Hepatic stellate cell (primary cell): ENCODE measurements at regions not wholly inside any gene's neighbourhood (a gene's known extent, or its start where the extent isn't known, plus 50 kb on each side); places are given as distances from the start of the nearest gene placed in this dataset.
"Not testable (repeated sequence)": the region's sequence is repeated elsewhere in the genome, so short reads cannot be mapped to it uniquely, and the experiment has no call there.

Experiments used
- DNase-seq: peaks from one replicate; pipeline ENCODE4 v3.0.0; 2011; ENCODE audit warnings: low spot score

GRCh38 chr15:49706805-49707204 is 86.0 kb downstream of the DTWD1 start:
- DNase-seq, result no peak

- no peak for DNase-seq
These were observed 86.8 kb downstream of the DTWD1 start for GRCh38 chr15:49707598-49707997.

GRCh38 chr15:49709646-49710214 is 88.9 kb downstream of the DTWD1 start:
- DNase-seq, result no peak

- DNase-seq, result no peak
These were observed 91.3 kb downstream of the DTWD1 start for GRCh38 chr15:49712162-49712561.

GRCh38 chr15:49712846-49713450 is 92.1 kb downstream of the DTWD1 start:
- no peak for DNase-seq

GRCh38 chr15:49715211-49715610 is 94.4 kb downstream of the DTWD1 start:
- no peak for DNase-seq

- DNase-seq, result no peak
These were observed 94.9 kb downstream of the DTWD1 start for GRCh38 chr15:49715701-49716100.

- DNase-seq, result peak; percentile 11
These were observed 97.4 kb downstream of the DTWD1 start for GRCh38 chr15:49718234-49718633.

- DNase-seq, result no peak
These were observed 98.0 kb downstream of the DTWD1 start for GRCh38 chr15:49718846-49719245.

GRCh38 chr15:49720261-49720660 is 99.4 kb downstream of the DTWD1 start:
- no peak for DNase-seq

GRCh38 chr15:49721091-49721490 is 100.2 kb downstream of the DTWD1 start:
- DNase-seq, result no peak

GRCh38 chr15:49721621-49722020 is 100.8 kb downstream of the DTWD1 start:
- DNase-seq, result no peak

- no peak for DNase-seq
These were observed 103.1 kb downstream of the DTWD1 start for GRCh38 chr15:49723981-49724380.

- DNase-seq, result no peak
These were observed 110.6 kb downstream of the DTWD1 start for GRCh38 chr15:49731187-49732099.

- not testable (repeated sequence) for DNase-seq
These were observed 111.3 kb downstream of the DTWD1 start for GRCh38 chr15:49732109-49732508.

- DNase-seq, result not testable (repeated sequence)
These were observed 113.2 kb downstream of the DTWD1 start for GRCh38 chr15:49734089-49734488.

GRCh38 chr15:49734831-49735508 is 114.1 kb downstream of the DTWD1 start:
- no peak for DNase-seq

- no peak for DNase-seq
These were observed 116.3 kb downstream of the DTWD1 start for GRCh38 chr15:49737127-49737526.

GRCh38 chr15:49741712-49742111 is 120.9 kb downstream of the DTWD1 start:
- DNase-seq, result no peak

- DNase-seq, result no peak
These were observed 121.5 kb downstream of the DTWD1 start for GRCh38 chr15:49742381-49742780.

- DNase-seq, result no peak
These were observed 126.5 kb downstream of the DTWD1 start for GRCh38 chr15:49747340-49747739.

GRCh38 chr15:49748791-49749190 is 127.9 kb downstream of the DTWD1 start:
- no peak for DNase-seq

- DNase-seq, result no peak
These were observed 129.7 kb downstream of the DTWD1 start for GRCh38 chr15:49750553-49750952.
